ENCODE measurements at regions not wholly inside any gene's neighbourhood (a gene's known extent, or its start where the extent isn't known, plus 50 kb on each side); places are given as distances from the start of the nearest gene placed in this dataset.

DNA sequence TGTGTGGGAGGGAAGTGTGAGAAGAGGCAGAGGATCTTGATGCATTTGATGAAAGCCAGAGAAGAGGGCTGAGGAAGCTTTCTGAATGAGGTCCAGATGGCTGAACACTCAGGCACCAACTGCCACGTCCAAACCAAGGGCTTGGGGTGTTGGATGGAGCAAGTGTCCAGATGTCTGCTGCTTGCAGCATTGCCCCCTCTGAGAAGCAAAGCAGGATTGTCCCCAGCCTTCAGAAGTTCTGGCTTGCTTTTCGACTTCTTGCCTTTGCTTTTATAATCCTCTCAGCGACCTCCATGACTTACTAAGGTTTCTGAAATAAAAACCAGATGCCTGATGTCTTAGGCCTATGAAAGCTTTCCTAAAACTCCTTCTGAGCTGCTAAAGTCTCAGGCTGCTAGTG is 182.5 kb downstream of the HUNK start:
- TF ChIP-seq, protein P1, sequence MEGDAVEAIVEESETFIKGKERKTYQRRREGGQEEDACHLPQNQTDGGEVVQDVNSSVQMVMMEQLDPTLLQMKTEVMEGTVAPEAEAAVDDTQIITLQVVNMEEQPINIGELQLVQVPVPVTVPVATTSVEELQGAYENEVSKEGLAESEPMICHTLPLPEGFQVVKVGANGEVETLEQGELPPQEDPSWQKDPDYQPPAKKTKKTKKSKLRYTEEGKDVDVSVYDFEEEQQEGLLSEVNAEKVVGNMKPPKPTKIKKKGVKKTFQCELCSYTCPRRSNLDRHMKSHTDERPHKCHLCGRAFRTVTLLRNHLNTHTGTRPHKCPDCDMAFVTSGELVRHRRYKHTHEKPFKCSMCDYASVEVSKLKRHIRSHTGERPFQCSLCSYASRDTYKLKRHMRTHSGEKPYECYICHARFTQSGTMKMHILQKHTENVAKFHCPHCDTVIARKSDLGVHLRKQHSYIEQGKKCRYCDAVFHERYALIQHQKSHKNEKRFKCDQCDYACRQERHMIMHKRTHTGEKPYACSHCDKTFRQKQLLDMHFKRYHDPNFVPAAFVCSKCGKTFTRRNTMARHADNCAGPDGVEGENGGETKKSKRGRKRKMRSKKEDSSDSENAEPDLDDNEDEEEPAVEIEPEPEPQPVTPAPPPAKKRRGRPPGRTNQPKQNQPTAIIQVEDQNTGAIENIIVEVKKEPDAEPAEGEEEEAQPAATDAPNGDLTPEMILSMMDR (conservative IDR thresholded peaks at IDR 0.05; ENCODE audit: low read depth, low read length) = no peak
- TF ChIP-seq EZH2 (IDR thresholded peaks at IDR 0.05; ENCODE audit: borderline replicate concordance, low read depth, low read length, poor library complexity, severe bottlenecking) = no peak

Measured in A673 (cell line).